HepG2 (cell line): ENCODE measurements at regions not wholly inside any gene's neighbourhood (a gene's known extent, or its start where the extent isn't known, plus 50 kb on each side); places are given as distances from the start of the nearest gene placed in this dataset.
A peak's percentile ranks its signal among the peaks of the same experiment; 100 is the strongest.

Experiments used
- ARNTL ChIP-seq: sonication (generic); formaldehyde crosslinking; IDR thresholded peaks from 2 replicates; pipeline ENCODE4 v1.4.0; 2020; ENCODE audit warnings: mild to moderate bottlenecking, missing genetic modification reagents
- ATF3 ChIP-seq: sonication (generic); formaldehyde crosslinking; IDR thresholded peaks from 2 replicates; pipeline ENCODE4 v1.4.0; 2020; ENCODE audit warnings: missing genetic modification reagents
- CREBL2 ChIP-seq: sonication (generic); formaldehyde crosslinking; IDR thresholded peaks from 2 replicates; pipeline ENCODE4 v1.8.1; 2023; ENCODE audit warnings: missing genetic modification reagents, mild to moderate bottlenecking, borderline replicate concordance
- EP300 ChIP-seq, 3 experiments: sonication (generic) in 1 of 3; formaldehyde crosslinking in 1 of 3; IDR thresholded peaks; 2 replicates each; pipeline versions ENCODE4 v1.5.1 to v1.6.1; 2011 to 2020; ENCODE audit warnings: low read depth in 2 of 3, low read length in 2 of 3, borderline replicate concordance in 1 of 3, improper control_type of control experiment in 1 of 3, mild to moderate bottlenecking in 1 of 3, missing genetic modification reagents in 1 of 3, moderate library complexity in 1 of 3
- FOXA3 ChIP-seq: IDR thresholded peaks from 2 replicates; pipeline ENCODE4 v1.6.1; 2016; ENCODE audit warnings: missing genetic modification reagents, missing compliant biosample characterization
- JDP2 ChIP-seq: sonication (generic); formaldehyde crosslinking; IDR thresholded peaks from 2 replicates; pipeline ENCODE4 v1.8.1; 2022; ENCODE audit warnings: missing genetic modification reagents, borderline replicate concordance
- MAZ ChIP-seq, 2 experiments: sonication (generic) in 1 of 2; formaldehyde crosslinking in 1 of 2; IDR thresholded peaks; 2 replicates each; pipeline versions ENCODE4 v1.5.0 to v1.6.1; 2012 to 2020; ENCODE audit warnings: low read depth in 2 of 2, mild to moderate bottlenecking in 2 of 2, borderline replicate concordance in 1 of 2, improper control_type of control experiment in 1 of 2, low read length in 1 of 2, missing genetic modification reagents in 1 of 2, moderate library complexity in 1 of 2
- MEF2D ChIP-seq: sonication (generic); formaldehyde crosslinking; IDR thresholded peaks from 2 replicates; pipeline ENCODE4 v1.5.1; 2020; ENCODE audit warnings: mild to moderate bottlenecking, missing genetic modification reagents
- PRPF4 ChIP-seq: fragments of 200-400 bp; formaldehyde crosslinking; IDR thresholded peaks from 2 replicates; pipeline ENCODE4 v1.6.1; 2016; ENCODE audit warnings: low read length, low read depth; ENCODE audit not compliant: poor library complexity, severe bottlenecking
- SATB2 ChIP-seq: sonication (generic); formaldehyde crosslinking; IDR thresholded peaks from 2 replicates; pipeline ENCODE4 v1.5.0; 2020; ENCODE audit warnings: missing genetic modification reagents
- TFDP1 ChIP-seq: IDR thresholded peaks from 2 replicates; pipeline ENCODE4 v1.6.1; 2016; ENCODE audit warnings: missing compliant biosample characterization, missing genetic modification reagents, borderline replicate concordance
- ZBTB40 ChIP-seq, 2 experiments: fragments of 450-650 bp in 1 of 2; sonication (generic) in 1 of 2; formaldehyde crosslinking in 1 of 2; IDR thresholded peaks; 2 replicates each; pipeline versions ENCODE4 v1.6.1 to v1.8.0; 2016 to 2022; ENCODE audit warnings: antibody characterized with exemption in 1 of 2, mild to moderate bottlenecking in 1 of 2, missing genetic modification reagents in 1 of 2
- ZNF274 ChIP-seq: sonication (generic); formaldehyde crosslinking; IDR thresholded peaks from 2 replicates; pipeline ENCODE4 v1.5.1; 2020; ENCODE audit warnings: mild to moderate bottlenecking, missing genetic modification reagents
- ZNF414 ChIP-seq: sonication (generic); formaldehyde crosslinking; IDR thresholded peaks from 2 replicates; pipeline ENCODE4 v1.5.0; 2020; ENCODE audit warnings: missing genetic modification reagents
- ZNF563 ChIP-seq: sonication (generic); formaldehyde crosslinking; IDR thresholded peaks from 2 replicates; pipeline ENCODE4 v1.8.0; 2022; ENCODE audit warnings: mild to moderate bottlenecking, moderate library complexity, missing genetic modification reagents
- ZNF644 ChIP-seq: IDR thresholded peaks from 2 replicates; pipeline ENCODE4 v1.6.1; 2016; ENCODE audit warnings: low read depth

- peak; percentile 82; the same call in 1 of the 2 replicates for TF ChIP-seq TFDP1 (CRISPR knock-in tag)
- TF ChIP-seq MAZ (IDR thresholded peaks at IDR 0.05; ENCODE audit: borderline replicate concordance, low read depth, low read length): peak; percentile 7; the same call in 1 of the 2 replicates
- TF ChIP-seq MAZ (CRISPR knock-in tag; IDR thresholded peaks at IDR 0.05; ENCODE audit: low read depth): no peak; the same call in 1 of the 2 replicates
- TF ChIP-seq MEF2D (CRISPR knock-in tag): 0 out of 2 replicates have a peak, but pooled peaks have one; percentile 36
- TF ChIP-seq SATB2 (CRISPR knock-in tag): no peak
- TF ChIP-seq ZBTB40 (IDR thresholded peaks at IDR 0.05): no peak
- TF ChIP-seq ZBTB40 (CRISPR knock-in tag; IDR thresholded peaks at IDR 0.05): 0 out of 2 replicates have a peak, but pooled peaks have one; percentile 12
- no peak for TF ChIP-seq ZNF644
- TF ChIP-seq CREBL2 (CRISPR knock-in tag): peak; percentile 54; the same call in 1 of the 2 replicates
- TF ChIP-seq ARNTL: 0 out of 2 replicates have a peak, but pooled peaks have one; percentile 12
- 0 out of 2 replicates have a peak, but pooled peaks have one; percentile 77 for TF ChIP-seq ZNF563
- TF ChIP-seq JDP2 (CRISPR knock-in tag): no peak
- TF ChIP-seq PRPF4: no peak
- TF ChIP-seq ZNF414 (CRISPR knock-in tag): no peak
- TF ChIP-seq ZNF274: peak; percentile 74; the same call in 1 of the 2 replicates
- no peak for TF ChIP-seq EP300 (IDR thresholded peaks at IDR 0.05; ENCODE audit: low read depth in 2 of 2, low read length in 2 of 2)
- no peak for TF ChIP-seq EP300 (CRISPR knock-in tag; IDR thresholded peaks at IDR 0.05; ENCODE audit: borderline replicate concordance)
- no peak for TF ChIP-seq FOXA3
- TF ChIP-seq ATF3: no peak; the same call in 1 of the 2 replicates
Observed at GRCh38 chr3:11720304-11720898, 76.7 kb upstream of the VGLL4 start (continued).
